ENCODE measurements at regions not wholly inside any gene's neighbourhood (a gene's known extent, or its start where the extent isn't known, plus 50 kb on each side); places are given as distances from the start of the nearest gene placed in this dataset.

DNA sequence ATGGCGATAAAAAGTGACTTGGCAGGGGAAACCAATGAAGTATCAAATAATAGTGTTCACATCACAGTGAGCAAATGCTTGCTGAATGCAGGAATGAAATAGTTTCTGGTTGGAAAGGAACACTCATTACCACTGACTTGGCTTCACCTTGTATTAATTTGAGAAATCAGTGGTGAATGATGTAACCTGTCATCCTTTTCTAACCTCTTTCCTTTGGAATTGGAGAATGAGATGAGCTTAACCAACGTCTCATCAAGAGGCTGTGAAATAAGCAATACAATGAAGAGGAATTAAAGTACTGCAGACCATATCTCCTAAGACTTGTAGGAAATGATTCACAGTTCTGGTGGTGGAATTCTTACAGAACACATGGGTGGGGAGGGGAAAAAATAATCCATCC, 192.2 kb downstream of the DMAC1 start:
- H3K4me3 ChIP-seq (ENCODE audit: low read depth, low read length) = no peak overlapping the region
- TF ChIP-seq, protein P1, sequence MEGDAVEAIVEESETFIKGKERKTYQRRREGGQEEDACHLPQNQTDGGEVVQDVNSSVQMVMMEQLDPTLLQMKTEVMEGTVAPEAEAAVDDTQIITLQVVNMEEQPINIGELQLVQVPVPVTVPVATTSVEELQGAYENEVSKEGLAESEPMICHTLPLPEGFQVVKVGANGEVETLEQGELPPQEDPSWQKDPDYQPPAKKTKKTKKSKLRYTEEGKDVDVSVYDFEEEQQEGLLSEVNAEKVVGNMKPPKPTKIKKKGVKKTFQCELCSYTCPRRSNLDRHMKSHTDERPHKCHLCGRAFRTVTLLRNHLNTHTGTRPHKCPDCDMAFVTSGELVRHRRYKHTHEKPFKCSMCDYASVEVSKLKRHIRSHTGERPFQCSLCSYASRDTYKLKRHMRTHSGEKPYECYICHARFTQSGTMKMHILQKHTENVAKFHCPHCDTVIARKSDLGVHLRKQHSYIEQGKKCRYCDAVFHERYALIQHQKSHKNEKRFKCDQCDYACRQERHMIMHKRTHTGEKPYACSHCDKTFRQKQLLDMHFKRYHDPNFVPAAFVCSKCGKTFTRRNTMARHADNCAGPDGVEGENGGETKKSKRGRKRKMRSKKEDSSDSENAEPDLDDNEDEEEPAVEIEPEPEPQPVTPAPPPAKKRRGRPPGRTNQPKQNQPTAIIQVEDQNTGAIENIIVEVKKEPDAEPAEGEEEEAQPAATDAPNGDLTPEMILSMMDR (IDR thresholded peaks at IDR 0.05; ENCODE audit: insufficient read depth, low read length) = no peak
- no peak for DNase-seq (ENCODE audit: low read depth)

DNA sequence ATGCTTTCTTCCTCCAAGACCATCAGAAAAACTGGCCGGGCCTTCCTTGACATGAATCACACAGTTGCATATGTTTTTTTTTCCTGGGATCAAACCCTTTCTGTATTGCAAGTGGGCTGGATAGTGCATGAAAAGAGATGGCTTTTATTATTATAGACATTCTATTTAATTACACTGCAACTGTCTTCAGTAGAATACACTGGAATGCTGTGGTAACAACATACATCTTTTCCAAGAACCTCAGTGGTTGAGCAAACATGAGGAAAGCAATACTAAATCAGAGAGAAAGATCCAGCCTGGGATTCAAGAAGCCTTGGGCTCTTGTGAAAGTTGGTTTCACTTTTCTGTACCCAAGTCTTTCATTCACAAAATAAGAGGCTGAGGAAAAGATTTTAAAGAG, 193.0 kb downstream of the DMAC1 start:
- TF ChIP-seq, protein P1 (IDR thresholded peaks at IDR 0.05; ENCODE audit: insufficient read depth, low read length) = no peak
- DNase-seq (ENCODE audit: low read depth) = no peak
- H3K4me3 ChIP-seq (ENCODE audit: low read depth, low read length) = no peak overlapping the region

DNA sequence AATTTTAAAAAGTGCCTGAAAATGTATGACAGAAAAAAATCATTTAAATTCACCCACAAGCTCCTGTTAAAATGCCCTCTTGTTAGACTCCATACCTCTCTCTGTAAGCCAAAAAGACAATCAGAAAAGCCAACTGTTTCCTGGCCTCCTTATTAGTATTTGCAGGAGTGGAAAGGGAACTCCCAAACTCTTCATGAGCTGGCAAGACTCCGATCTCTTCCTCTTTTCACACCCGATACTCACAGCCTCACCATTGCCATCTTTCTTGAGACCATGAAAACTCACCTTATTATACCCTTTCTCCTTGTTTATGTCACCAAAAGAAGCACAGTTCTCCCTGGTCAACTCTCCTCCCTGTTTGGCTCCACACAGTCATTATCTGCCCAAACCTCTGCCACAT, 197.8 kb downstream of the DMAC1 start:
- H3K4me3 ChIP-seq (ENCODE audit: low read depth, low read length) = no peak overlapping the region
- TF ChIP-seq, protein P1 (IDR thresholded peaks at IDR 0.05; ENCODE audit: insufficient read depth, low read length) = no peak
- no peak for DNase-seq (ENCODE audit: low read depth)

DNA sequence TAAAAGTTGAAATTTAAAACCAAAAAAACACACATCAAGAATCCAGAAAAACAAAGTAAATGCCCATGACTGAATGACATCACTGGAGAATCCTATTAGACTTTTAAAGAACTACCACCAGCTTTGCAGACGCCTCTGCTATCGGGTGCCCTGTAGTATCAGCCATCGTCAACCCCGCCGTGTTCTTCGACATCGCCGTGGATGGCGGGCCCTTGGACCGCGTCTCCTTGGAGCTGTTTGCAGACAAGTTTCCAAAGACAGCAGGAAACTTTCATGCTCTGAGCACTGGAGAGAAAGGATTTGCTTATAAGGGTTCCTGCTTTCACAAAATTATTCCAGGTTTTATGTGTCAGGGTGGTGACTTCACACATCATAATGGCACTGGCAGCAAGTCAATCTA, 201.9 kb downstream of the DMAC1 start:
- DNase-seq (ENCODE audit: low read depth) = no peak
- H3K4me3 ChIP-seq (ENCODE audit: low read depth, low read length) = no peak overlapping the region
- TF ChIP-seq, protein P1 (IDR thresholded peaks at IDR 0.05; ENCODE audit: insufficient read depth, low read length) = no peak

DNA sequence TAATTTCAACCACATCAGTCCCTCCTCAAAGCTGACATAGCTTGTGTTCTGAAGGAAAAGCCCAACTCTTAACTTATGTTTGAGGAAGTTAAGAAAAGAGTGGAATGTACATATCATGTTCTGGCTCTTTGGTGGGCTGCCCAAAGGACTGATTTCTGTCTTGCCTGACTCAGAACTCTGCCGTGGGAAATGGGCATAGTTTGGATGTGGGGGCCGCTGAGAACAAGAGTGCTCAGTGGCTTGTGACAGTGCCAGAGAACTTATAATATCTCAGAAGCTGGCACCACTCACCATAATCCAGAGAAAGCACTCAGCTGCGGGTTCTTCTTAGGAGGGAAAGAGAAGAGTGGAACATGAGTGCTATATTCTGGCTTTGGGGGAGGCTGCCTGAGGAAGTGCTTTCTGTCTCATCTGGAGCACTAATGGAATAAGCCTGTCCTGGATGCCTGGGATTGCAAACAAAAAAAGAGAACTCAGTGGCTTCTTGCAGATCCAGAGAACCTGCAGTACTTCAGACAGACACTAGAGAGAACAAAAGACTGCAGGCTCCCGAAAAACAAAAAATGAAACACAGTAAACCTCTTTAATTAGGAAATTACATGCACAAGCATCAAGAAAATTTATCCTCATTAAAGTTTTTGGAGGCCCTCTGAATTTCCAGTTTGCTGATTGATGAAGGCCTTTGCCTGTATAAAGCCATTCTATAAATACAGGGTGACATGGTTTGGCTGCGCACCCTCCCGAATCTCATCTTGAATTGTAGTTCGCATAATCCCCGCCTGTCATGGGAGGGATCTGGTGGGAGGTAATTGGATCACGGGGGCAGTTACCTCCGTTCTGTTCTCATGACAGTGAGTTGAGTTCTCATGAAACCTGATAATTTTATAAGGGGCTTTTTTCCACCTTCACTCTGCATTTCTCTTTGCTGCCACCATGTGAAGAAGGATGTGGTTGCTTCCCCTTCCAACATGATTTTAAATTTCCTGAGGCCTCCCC, 207.0 kb downstream of the DMAC1 start:
- no peak overlapping the region for H3K4me3 ChIP-seq (ENCODE audit: low read depth, low read length)
- no peak for DNase-seq (ENCODE audit: low read depth)
- TF ChIP-seq, protein P1 (IDR thresholded peaks at IDR 0.05; ENCODE audit: insufficient read depth, low read length) = peak; percentile 13

DNA sequence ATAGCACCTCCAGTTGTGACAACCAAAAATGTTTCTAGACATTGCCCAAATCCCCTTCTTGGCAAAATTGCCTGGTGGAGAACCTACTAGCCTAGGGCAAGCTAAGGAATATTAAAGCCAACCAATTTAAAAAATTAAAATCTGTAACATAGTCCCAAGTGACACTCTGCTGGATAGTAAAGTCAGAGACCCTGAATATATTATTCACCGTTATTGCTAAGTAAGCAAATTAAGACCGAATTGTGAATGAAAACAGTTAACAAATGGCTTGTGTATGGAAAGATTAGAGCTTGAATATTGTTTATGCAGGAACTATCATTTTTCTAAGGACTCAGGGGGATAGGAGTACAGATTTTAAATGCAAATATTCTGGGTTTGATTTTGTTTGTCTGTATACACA, 208.1 kb downstream of the DMAC1 start:
- DNase-seq (ENCODE audit: low read depth) = no peak
- TF ChIP-seq, protein P1 (IDR thresholded peaks at IDR 0.05; ENCODE audit: insufficient read depth, low read length) = no peak
- no peak overlapping the region for H3K4me3 ChIP-seq (ENCODE audit: low read depth, low read length)

All from fibroblast of the aortic adventitia (primary cell).